GM23338 (cell line): ENCODE measurements at regions not wholly inside any gene's neighbourhood (a gene's known extent, or its start where the extent isn't known, plus 50 kb on each side); places are given as distances from the start of the nearest gene placed in this dataset.

Experiments
- ATAC-seq: fragments of 200-7000 bp; cut with Tn5 transposase; 3 replicates; pipeline ENCODE4 v1.9.1; 2020
- DNase-seq: peaks from one replicate; pipeline ENCODE4 v3.0.0-alpha.2; 2015; ENCODE audit warnings: low spot score
- H2AFZ ChIP-seq: fragments of 200-600 bp; sonication (generic); 2 replicates; pipeline ENCODE4 v1.8.0; 2016; ENCODE audit warnings: antibody characterized with exemption, mild to moderate bottlenecking, moderate library complexity
- H3F3A ChIP-seq: fragments of 200-600 bp; sonication (generic); replicated peaks from 2 replicates; pipeline ENCODE4 v1.8.0; 2017; ENCODE audit warnings: antibody characterized with exemption, mixed run types, low read depth
- H3K27ac ChIP-seq: fragments of 200-600 bp; sonication (generic); 2 replicates; pipeline ENCODE4 v1.6.1; 2016; ENCODE audit warnings: low read depth
- H3K27me3 ChIP-seq: fragments of 200-600 bp; sonication (generic); 2 replicates; pipeline ENCODE4 v1.8.0; 2016; ENCODE audit warnings: mild to moderate bottlenecking, mixed run types, moderate library complexity; ENCODE audit not compliant: insufficient read depth
- H3K36me3 ChIP-seq: fragments of 200-600 bp; sonication (generic); 2 replicates; pipeline ENCODE4 v1.8.0; 2016; ENCODE audit warnings: mild to moderate bottlenecking; ENCODE audit not compliant: insufficient read depth
- H3K4me1 ChIP-seq: fragments of 200-600 bp; sonication (generic); 2 replicates; pipeline ENCODE4 v1.8.0; 2016; ENCODE audit warnings: mild to moderate bottlenecking, moderate library complexity; ENCODE audit not compliant: insufficient read depth
- H3K4me2 ChIP-seq: fragments of 200-600 bp; sonication (generic); 2 replicates; pipeline ENCODE4 v1.7.1; 2017; ENCODE audit warnings: mixed run types
- H3K4me3 ChIP-seq: fragments of 200-600 bp; sonication (generic); 2 replicates; pipeline ENCODE4 v1.6.1; 2016; ENCODE audit warnings: mixed run types
- H3K79me2 ChIP-seq: fragments of 200-600 bp; sonication (generic); replicated peaks from 2 replicates; pipeline ENCODE4 v1.8.0; 2017; ENCODE audit warnings: mild to moderate bottlenecking; ENCODE audit not compliant: insufficient read depth
- H3K9me2 ChIP-seq: fragments of 200-600 bp; sonication (generic); 2 replicates; pipeline ENCODE4 v1.8.0; 2017; ENCODE audit not compliant: insufficient read depth
- H4K20me1 ChIP-seq: fragments of 200-600 bp; sonication (generic); replicated peaks from 2 replicates; pipeline ENCODE4 v1.8.0; 2017; ENCODE audit warnings: mild to moderate bottlenecking; ENCODE audit not compliant: insufficient read depth
- H3K27ac Mint-ChIP-seq: 2 replicates; pipeline ENCODE4 v1.8.0; 2020; ENCODE audit warnings: inconsistent platforms, mild to moderate bottlenecking, moderate library complexity, mixed read lengths
- H3K27me3 Mint-ChIP-seq: 3 replicates; pipeline ENCODE4 v1.8.0; 2022; ENCODE audit warnings: low read depth, mild to moderate bottlenecking, moderate library complexity, mixed read lengths, inconsistent platforms; ENCODE audit not compliant: insufficient read depth, poor library complexity
- H3K36me3 Mint-ChIP-seq: 3 replicates; pipeline ENCODE4 v1.8.0; 2021; ENCODE audit warnings: low read depth, mild to moderate bottlenecking, inconsistent platforms, moderate library complexity, mixed read lengths
- H3K4me1 Mint-ChIP-seq: 3 replicates; pipeline ENCODE4 v1.8.0; 2020; ENCODE audit warnings: mild to moderate bottlenecking, inconsistent platforms, mixed read lengths
- H3K4me3 Mint-ChIP-seq: 3 replicates; pipeline ENCODE4 v1.8.0; 2021; ENCODE audit warnings: moderate library complexity, mild to moderate bottlenecking, inconsistent platforms, mixed read lengths
- H3K9me3 Mint-ChIP-seq: 3 replicates; pipeline ENCODE4 v1.8.0; 2020; ENCODE audit warnings: moderate library complexity, mild to moderate bottlenecking, inconsistent platforms, mixed read lengths
- CREB1 ChIP-seq: fragments of 250-450 bp; sonication (Bioruptor Pico); IDR thresholded peaks from 2 replicates; pipeline ENCODE4 v1.5.0; 2020; ENCODE audit warnings: low read depth, mild to moderate bottlenecking, moderate library complexity
- EZH2 ChIP-seq: fragments of 200-600 bp; sonication (generic); IDR thresholded peaks from one replicate; pipeline ENCODE4 v1.8.0; 2017; ENCODE audit warnings: antibody characterized with exemption, mild to moderate bottlenecking, low read depth; ENCODE audit not compliant: unreplicated experiment
- EZH2phosphoT487 ChIP-seq: fragments of 200-600 bp; sonication (generic); IDR thresholded peaks from one replicate; pipeline ENCODE4 v1.8.1; 2018; ENCODE audit warnings: antibody characterized with exemption; ENCODE audit not compliant: unreplicated experiment
- JUNB ChIP-seq: IDR thresholded peaks from one replicate; pipeline ENCODE4 v1.6.1; 2016; ENCODE audit warnings: antibody characterized with exemption; ENCODE audit not compliant: unreplicated experiment
- NANOG ChIP-seq: IDR thresholded peaks from 2 replicates; pipeline ENCODE4 v1.6.1; 2016; ENCODE audit warnings: antibody characterized with exemption, borderline replicate concordance
- POLR2AphosphoS5 ChIP-seq: IDR thresholded peaks from 2 replicates; pipeline ENCODE4 v1.6.1; 2016; ENCODE audit warnings: antibody characterized with exemption, low read depth
- STAT1 ChIP-seq: IDR thresholded peaks from one replicate; pipeline ENCODE4 v1.6.1; 2016; ENCODE audit warnings: antibody characterized with exemption; ENCODE audit not compliant: unreplicated experiment
- ZNF114 ChIP-seq: fragments of 250-450 bp; sonication (Bioruptor Pico); IDR thresholded peaks from 2 replicates; pipeline ENCODE4 v1.5.0; 2020; ENCODE audit warnings: mild to moderate bottlenecking, moderate library complexity
- ZNF331 ChIP-seq: fragments of 250-450 bp; sonication (Bioruptor Pico); IDR thresholded peaks from 2 replicates; pipeline ENCODE4 v1.5.0; 2020; ENCODE audit warnings: low read depth, mild to moderate bottlenecking, moderate library complexity
- TF ChIP-seq, protein P1 (sequence below): IDR thresholded peaks from 2 replicates; pipeline ENCODE4 v1.6.1; 2016; ENCODE audit warnings: antibody characterized with exemption
- TF ChIP-seq, protein P2 (sequence below), 2 experiments: fragments of 200-600 bp in 1 of 2; sonication (generic) in 1 of 2; conservative IDR thresholded peaks; 2 replicates each; pipeline versions ENCODE4 v1.5.1 to v1.6.1; 2016 to 2017; ENCODE audit warnings: antibody characterized with exemption in 2 of 2, low read depth in 2 of 2, mild to moderate bottlenecking in 2 of 2, moderate library complexity in 1 of 2
- TF ChIP-seq, protein P3 (sequence below): fragments of 250-450 bp; sonication (Bioruptor Pico); IDR thresholded peaks from 2 replicates; pipeline ENCODE4 v1.5.0; 2020; ENCODE audit warnings: mild to moderate bottlenecking, moderate library complexity

DNA sequence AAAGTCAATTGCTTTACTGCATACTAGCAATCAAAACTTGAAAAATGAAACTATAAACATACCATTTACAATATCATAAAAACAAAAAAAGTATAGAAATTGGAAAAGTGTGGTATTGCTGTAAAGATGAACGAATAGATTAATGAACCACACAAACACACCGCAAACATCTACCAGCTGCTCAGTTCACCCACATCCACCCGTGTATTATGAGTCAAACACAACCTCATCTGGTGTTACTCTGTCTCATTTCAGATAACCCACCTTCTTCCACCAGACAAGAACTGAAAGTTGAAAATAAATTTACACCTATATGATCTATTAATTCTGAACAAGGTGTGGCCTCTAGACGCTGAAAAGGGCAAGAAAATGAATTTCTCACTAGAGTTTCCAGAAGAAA lies 53.3 kb downstream of the BLID start:
- no peak overlapping the region for H3K4me3 ChIP-seq
- H3K4me1 Mint-ChIP-seq, result no peaks in the 10 kb centered on the region
- H2AFZ ChIP-seq, result no peak overlapping the region
- H3K27me3 ChIP-seq, result no peaks in the 10 kb centered on the region
- TF ChIP-seq JUNB (no peak), POLR2AphosphoS5 (no peak), ZNF331 (CRISPR knock-in tag) (no peak), NANOG (no peak), STAT1 (no peak), CREB1 (CRISPR knock-in tag) (no peak)
- TF ChIP-seq, protein P1, sequence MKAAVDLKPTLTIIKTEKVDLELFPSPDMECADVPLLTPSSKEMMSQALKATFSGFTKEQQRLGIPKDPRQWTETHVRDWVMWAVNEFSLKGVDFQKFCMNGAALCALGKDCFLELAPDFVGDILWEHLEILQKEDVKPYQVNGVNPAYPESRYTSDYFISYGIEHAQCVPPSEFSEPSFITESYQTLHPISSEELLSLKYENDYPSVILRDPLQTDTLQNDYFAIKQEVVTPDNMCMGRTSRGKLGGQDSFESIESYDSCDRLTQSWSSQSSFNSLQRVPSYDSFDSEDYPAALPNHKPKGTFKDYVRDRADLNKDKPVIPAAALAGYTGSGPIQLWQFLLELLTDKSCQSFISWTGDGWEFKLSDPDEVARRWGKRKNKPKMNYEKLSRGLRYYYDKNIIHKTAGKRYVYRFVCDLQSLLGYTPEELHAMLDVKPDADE, result no peak
- H3K36me3 ChIP-seq, result no peaks in the 10 kb centered on the region; the same call in 1 of the 2 replicates
- no peaks in the 10 kb centered on the region for H3F3A ChIP-seq
- H3K4me3 Mint-ChIP-seq, result no peak overlapping the region
- no peaks in the 10 kb centered on the region; the same call in 1 of the 2 replicates for H3K9me2 ChIP-seq
- H3K4me2 ChIP-seq, result no peak overlapping the region
- DNase-seq (no peak), ATAC-seq (no peak)
- no peaks in the 10 kb centered on the region for H4K20me1 ChIP-seq
- H3K27me3 Mint-ChIP-seq, result no peaks in the 10 kb centered on the region
- no peaks in the 10 kb centered on the region for H3K4me1 ChIP-seq
- H3K9me3 Mint-ChIP-seq, result peaks cover 27% of the 10 kb centered on the region
- H3K79me2 ChIP-seq, result no peaks in the 10 kb centered on the region
- no peak overlapping the region for H3K27ac ChIP-seq
- H3K27ac Mint-ChIP-seq, result no peak overlapping the region
- peaks cover 13% of the 10 kb centered on the region; the same call in 2 of the 3 replicates for H3K36me3 Mint-ChIP-seq

DNA sequence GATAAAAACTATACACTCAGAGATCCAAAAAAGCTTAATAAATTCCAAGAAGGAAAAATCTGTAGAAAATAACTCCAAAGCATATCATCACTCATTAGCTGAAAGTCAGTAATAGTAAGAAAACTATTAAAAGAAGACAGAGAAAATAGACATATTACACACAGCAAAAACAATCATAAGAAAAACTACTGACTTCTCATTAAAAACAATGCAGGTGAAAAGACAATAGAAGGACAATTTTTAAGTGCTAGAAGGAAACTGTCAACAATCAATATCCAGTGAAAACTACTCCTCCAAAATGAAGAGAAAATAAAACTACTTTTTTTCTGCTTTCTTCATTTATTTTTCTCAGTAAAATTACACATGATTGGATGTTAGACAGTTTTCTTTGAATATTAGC lies 56.5 kb downstream of the BLID start:
- Histone ChIP-seq H3K27ac (no peak overlapping the region), H3K36me3 (no peaks in the 10 kb centered on the region; the same call in 1 of the 2 replicates), H3K27me3 (no peaks in the 10 kb centered on the region), H2AFZ (no peak overlapping the region), H3K4me2 (no peak overlapping the region), H3K79me2 (no peaks in the 10 kb centered on the region), H3K4me1 (0 out of 2 replicates have a peak, but pooled peaks cover 3% of the 10 kb centered on the region), H3K4me3 (no peak overlapping the region), H4K20me1 (no peaks in the 10 kb centered on the region), H3K9me2 (no peaks in the 10 kb centered on the region; the same call in 1 of the 2 replicates), H3F3A (no peaks in the 10 kb centered on the region)
- Mint-ChIP-seq H3K9me3 (peaks cover 26% of the 10 kb centered on the region), H3K27me3 (no peaks in the 10 kb centered on the region), H3K4me1 (no peaks in the 10 kb centered on the region), H3K4me3 (no peak overlapping the region), H3K36me3 (peaks cover 11% of the 10 kb centered on the region; the same call in 2 of the 3 replicates), H3K27ac (no peak overlapping the region)
- ATAC-seq (no peak), DNase-seq (no peak)
- TF ChIP-seq, protein P2, sequence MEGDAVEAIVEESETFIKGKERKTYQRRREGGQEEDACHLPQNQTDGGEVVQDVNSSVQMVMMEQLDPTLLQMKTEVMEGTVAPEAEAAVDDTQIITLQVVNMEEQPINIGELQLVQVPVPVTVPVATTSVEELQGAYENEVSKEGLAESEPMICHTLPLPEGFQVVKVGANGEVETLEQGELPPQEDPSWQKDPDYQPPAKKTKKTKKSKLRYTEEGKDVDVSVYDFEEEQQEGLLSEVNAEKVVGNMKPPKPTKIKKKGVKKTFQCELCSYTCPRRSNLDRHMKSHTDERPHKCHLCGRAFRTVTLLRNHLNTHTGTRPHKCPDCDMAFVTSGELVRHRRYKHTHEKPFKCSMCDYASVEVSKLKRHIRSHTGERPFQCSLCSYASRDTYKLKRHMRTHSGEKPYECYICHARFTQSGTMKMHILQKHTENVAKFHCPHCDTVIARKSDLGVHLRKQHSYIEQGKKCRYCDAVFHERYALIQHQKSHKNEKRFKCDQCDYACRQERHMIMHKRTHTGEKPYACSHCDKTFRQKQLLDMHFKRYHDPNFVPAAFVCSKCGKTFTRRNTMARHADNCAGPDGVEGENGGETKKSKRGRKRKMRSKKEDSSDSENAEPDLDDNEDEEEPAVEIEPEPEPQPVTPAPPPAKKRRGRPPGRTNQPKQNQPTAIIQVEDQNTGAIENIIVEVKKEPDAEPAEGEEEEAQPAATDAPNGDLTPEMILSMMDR (conservative IDR thresholded peaks at IDR 0.05; ENCODE audit: low read depth in 2 of 2), result no peak
- TF ChIP-seq NANOG, result no peak
- TF ChIP-seq, protein P3, sequence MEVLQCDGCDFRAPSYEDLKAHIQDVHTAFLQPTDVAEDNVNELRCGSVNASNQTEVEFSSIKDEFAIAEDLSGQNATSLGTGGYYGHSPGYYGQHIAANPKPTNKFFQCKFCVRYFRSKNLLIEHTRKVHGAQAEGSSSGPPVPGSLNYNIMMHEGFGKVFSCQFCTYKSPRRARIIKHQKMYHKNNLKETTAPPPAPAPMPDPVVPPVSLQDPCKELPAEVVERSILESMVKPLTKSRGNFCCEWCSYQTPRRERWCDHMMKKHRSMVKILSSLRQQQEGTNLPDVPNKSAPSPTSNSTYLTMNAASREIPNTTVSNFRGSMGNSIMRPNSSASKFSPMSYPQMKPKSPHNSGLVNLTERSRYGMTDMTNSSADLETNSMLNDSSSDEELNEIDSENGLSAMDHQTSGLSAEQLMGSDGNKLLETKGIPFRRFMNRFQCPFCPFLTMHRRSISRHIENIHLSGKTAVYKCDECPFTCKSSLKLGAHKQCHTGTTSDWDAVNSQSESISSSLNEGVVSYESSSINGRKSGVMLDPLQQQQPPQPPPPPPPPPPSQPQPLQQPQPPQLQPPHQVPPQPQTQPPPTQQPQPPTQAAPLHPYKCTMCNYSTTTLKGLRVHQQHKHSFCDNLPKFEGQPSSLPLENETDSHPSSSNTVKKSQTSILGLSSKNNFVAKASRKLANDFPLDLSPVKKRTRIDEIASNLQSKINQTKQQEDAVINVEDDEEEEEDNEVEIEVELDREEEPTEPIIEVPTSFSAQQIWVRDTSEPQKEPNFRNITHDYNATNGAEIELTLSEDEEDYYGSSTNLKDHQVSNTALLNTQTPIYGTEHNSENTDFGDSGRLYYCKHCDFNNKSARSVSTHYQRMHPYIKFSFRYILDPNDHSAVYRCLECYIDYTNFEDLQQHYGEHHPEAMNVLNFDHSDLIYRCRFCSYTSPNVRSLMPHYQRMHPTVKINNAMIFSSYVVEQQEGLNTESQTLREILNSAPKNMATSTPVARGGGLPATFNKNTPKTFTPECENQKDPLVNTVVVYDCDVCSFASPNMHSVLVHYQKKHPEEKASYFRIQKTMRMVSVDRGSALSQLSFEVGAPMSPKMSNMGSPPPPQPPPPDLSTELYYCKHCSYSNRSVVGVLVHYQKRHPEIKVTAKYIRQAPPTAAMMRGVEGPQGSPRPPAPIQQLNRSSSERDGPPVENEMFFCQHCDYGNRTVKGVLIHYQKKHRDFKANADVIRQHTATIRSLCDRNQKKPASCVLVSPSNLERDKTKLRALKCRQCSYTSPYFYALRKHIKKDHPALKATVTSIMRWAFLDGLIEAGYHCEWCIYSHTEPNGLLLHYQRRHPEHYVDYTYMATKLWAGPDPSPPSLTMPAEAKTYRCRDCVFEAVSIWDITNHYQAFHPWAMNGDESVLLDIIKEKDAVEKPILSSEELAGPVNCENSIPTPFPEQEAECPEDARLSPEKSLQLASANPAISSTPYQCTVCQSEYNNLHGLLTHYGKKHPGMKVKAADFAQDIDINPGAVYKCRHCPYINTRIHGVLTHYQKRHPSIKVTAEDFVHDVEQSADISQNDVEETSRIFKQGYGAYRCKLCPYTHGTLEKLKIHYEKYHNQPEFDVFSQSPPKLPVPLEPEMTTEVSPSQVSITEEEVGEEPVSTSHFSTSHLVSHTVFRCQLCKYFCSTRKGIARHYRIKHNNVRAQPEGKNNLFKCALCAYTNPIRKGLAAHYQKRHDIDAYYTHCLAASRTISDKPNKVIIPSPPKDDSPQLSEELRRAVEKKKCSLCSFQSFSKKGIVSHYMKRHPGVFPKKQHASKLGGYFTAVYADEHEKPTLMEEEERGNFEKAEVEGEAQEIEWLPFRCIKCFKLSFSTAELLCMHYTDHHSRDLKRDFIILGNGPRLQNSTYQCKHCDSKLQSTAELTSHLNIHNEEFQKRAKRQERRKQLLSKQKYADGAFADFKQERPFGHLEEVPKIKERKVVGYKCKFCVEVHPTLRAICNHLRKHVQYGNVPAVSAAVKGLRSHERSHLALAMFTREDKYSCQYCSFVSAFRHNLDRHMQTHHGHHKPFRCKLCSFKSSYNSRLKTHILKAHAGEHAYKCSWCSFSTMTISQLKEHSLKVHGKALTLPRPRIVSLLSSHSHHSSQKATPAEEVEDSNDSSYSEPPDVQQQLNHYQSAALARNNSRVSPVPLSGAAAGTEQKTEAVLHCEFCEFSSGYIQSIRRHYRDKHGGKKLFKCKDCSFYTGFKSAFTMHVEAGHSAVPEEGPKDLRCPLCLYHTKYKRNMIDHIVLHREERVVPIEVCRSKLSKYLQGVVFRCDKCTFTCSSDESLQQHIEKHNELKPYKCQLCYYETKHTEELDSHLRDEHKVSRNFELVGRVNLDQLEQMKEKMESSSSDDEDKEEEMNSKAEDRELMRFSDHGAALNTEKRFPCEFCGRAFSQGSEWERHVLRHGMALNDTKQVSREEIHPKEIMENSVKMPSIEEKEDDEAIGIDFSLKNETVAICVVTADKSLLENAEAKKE (CRISPR knock-in tag), result no peak
- no peak for TF ChIP-seq POLR2AphosphoS5
- no peak for TF ChIP-seq ZNF331 (CRISPR knock-in tag)
- no peak for TF ChIP-seq STAT1
- TF ChIP-seq JUNB, result no peak
- TF ChIP-seq EZH2phosphoT487, result no peak
- TF ChIP-seq ZNF114 (CRISPR knock-in tag), result no peak
- TF ChIP-seq, protein P1, result no peak
- no peak for TF ChIP-seq CREB1 (CRISPR knock-in tag)
- no peak for TF ChIP-seq EZH2
